Astrocyte (in vitro differentiated cells and primary cell): ENCODE measurements at regions not wholly inside any gene's neighbourhood (a gene's known extent, or its start where the extent isn't known, plus 50 kb on each side); places are given as distances from the start of the nearest gene placed in this dataset.

Experiments used
- EZH2 ChIP-seq: IDR thresholded peaks from 2 replicates; pipeline ENCODE4 v1.6.1; 2012; ENCODE audit warnings: mild to moderate bottlenecking, low read length, inconsistent platforms; ENCODE audit not compliant: insufficient read depth
- TF ChIP-seq, protein P1 (sequence below): IDR thresholded peaks from 2 replicates; pipeline ENCODE4 v1.5.1; 2011; ENCODE audit warnings: low read depth, mild to moderate bottlenecking, inconsistent platforms, low read length, moderate library complexity; ENCODE audit not compliant: insufficient read depth

DNA sequence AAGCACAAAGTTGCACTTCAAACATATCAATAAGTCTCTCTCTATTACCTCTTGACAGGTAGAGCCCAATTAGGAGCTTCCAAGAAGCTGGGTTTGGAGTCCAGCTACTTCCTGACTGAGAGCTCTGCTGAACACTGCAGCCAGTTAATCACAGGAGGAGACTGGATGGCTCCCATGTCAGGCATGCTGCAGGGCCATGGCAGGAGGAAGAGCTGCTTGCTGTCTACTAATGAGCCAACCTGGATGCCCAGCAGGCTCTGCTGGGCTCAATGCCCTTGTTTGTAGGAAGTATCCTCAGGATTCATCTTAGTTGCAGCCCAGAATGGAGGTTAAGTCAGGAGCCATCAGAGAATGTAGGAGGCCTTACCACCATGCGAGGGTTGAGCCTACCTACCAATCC lies 91.9 kb downstream of the TMEM215 start:
- TF ChIP-seq, protein P1, sequence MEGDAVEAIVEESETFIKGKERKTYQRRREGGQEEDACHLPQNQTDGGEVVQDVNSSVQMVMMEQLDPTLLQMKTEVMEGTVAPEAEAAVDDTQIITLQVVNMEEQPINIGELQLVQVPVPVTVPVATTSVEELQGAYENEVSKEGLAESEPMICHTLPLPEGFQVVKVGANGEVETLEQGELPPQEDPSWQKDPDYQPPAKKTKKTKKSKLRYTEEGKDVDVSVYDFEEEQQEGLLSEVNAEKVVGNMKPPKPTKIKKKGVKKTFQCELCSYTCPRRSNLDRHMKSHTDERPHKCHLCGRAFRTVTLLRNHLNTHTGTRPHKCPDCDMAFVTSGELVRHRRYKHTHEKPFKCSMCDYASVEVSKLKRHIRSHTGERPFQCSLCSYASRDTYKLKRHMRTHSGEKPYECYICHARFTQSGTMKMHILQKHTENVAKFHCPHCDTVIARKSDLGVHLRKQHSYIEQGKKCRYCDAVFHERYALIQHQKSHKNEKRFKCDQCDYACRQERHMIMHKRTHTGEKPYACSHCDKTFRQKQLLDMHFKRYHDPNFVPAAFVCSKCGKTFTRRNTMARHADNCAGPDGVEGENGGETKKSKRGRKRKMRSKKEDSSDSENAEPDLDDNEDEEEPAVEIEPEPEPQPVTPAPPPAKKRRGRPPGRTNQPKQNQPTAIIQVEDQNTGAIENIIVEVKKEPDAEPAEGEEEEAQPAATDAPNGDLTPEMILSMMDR = no peak
- TF ChIP-seq EZH2 = no peak
